K562 (cell line): ENCODE measurements at regions not wholly inside any gene's neighbourhood (a gene's known extent, or its start where the extent isn't known, plus 50 kb on each side); places are given as distances from the start of the nearest gene placed in this dataset.

Experiments
- ATAC-seq: fragments of 200-7000 bp; cut with Tn5 transposase; 3 replicates; pipeline ENCODE4 v1.9.1; 2020; ENCODE audit warnings: moderate library complexity
- BruUV-seq: library from RNA; stranded (reverse); fragments of 400-500 nt; replicated peaks from 2 replicates; lab custom pipeline; 2021; lab: Mats Ljungman, UMichigan
- CTCF ChIA-PET: fragments of 300-600 bp; formaldehyde crosslinking; extraction: SDS; loops from one replicate; lab custom pipeline; 2021; ENCODE audit warnings: low intra/inter-chr PET ratio; lab: Yijun Ruan, JAX
- POLR2A ChIA-PET: fragments of 300-600, 350-650 bp; sonication (Branson Sonifier 250); formaldehyde crosslinking; extraction: SDS; loops from one replicate; lab custom pipeline; 2021; ENCODE audit warnings: antibody characterized with exemption, inconsistent platforms; lab: Yijun Ruan, JAX
- DNase-seq, 4 experiments: peaks; one replicate each; pipeline versions ENCODE4 v3.0.0 to v3.0.0-alpha.2; 2011 to 2018; ENCODE audit warnings: low spot score in 3 of 4, mixed read lengths in 3 of 4; ENCODE audit errors: extremely low read depth in 1 of 4
- FAIRE-seq: peaks from 2 replicates; lab custom pipeline; 2011; peaks lifted over from hg19 to GRCh38; lab: Jason Lieb, UNC
- H2AFZ ChIP-seq: 2 replicates; pipeline ENCODE4 v1.6.0; 2011; ENCODE audit warnings: low read depth, low read length, control low read depth, inconsistent platforms
- H3K27ac ChIP-seq: fragments of 200-600 bp; 3 replicates; pipeline ENCODE4 v1.8.0; 2011; ENCODE audit warnings: low read depth, mild to moderate bottlenecking, control low read depth, inconsistent platforms, low read length, moderate library complexity, mixed read lengths; ENCODE audit errors: extremely low read depth
- H3K27me3 ChIP-seq, 2 experiments: fragments of 300-600 bp in 1 of 2; 2 replicates in 1 of 2; 3 replicates in 1 of 2; pipeline versions ENCODE4 v1.6.0 to v1.8.0; 2011; ENCODE audit warnings: inconsistent platforms in 2 of 2, low read length in 2 of 2, mild to moderate bottlenecking in 1 of 2, mixed read lengths in 1 of 2, moderate library complexity in 1 of 2; ENCODE audit not compliant: control insufficient read depth in 2 of 2, insufficient read depth in 2 of 2
- H3K36me3 ChIP-seq: fragments of 300-600 bp; 3 replicates; pipeline ENCODE4 v1.8.0; 2011; ENCODE audit warnings: mild to moderate bottlenecking, low read length, inconsistent platforms; ENCODE audit not compliant: control insufficient read depth, insufficient read depth
- H3K4me1 ChIP-seq, 2 experiments: fragments of 200-600 bp in 1 of 2; replicated peaks in 1 of 2; 2 replicates in 1 of 2; 3 replicates in 1 of 2; pipeline versions ENCODE4 v1.5.1 to v1.8.0; 2011; ENCODE audit warnings: inconsistent platforms in 2 of 2, low read length in 2 of 2, mild to moderate bottlenecking in 1 of 2, mixed read lengths in 1 of 2, moderate library complexity in 1 of 2; ENCODE audit not compliant: control insufficient read depth in 2 of 2, insufficient read depth in 2 of 2
- H3K4me2 ChIP-seq: 2 replicates; pipeline ENCODE4 v1.6.1; 2011; ENCODE audit warnings: low read length, control low read depth, inconsistent platforms, mixed read lengths; ENCODE audit not compliant: insufficient read depth
- H3K4me3 ChIP-seq: fragments of 200-600 bp; sonication (generic), shearing (Covaris generic); 2 replicates; pipeline ENCODE4 v1.5.1; 2016; ENCODE audit warnings: control low read depth, inconsistent platforms
- H3K79me2 ChIP-seq: fragments of 200-600 bp; 3 replicates; pipeline ENCODE4 v1.8.0; 2011; ENCODE audit warnings: low read length, inconsistent platforms; ENCODE audit not compliant: control insufficient read depth, insufficient read depth
- H3K9ac ChIP-seq, 2 experiments: 2 replicates each; pipeline versions ENCODE4 v1.6.0 to v1.6.1; 2011; ENCODE audit warnings: low read depth in 2 of 2, low read length in 2 of 2, control low read depth in 1 of 2, inconsistent platforms in 1 of 2, mild to moderate bottlenecking in 1 of 2, mixed read lengths in 1 of 2; ENCODE audit not compliant: insufficient read depth in 1 of 2
- H3K9me1 ChIP-seq: one replicate; pipeline ENCODE4 v1.6.0; 2011; ENCODE audit warnings: inconsistent platforms, mild to moderate bottlenecking, low read length, moderate library complexity; ENCODE audit not compliant: control insufficient read depth, insufficient read depth
- H3K9me3 ChIP-seq: replicated peaks from 2 replicates; pipeline ENCODE4 v1.5.1; 2011; ENCODE audit warnings: low read depth, low read length, inconsistent platforms; ENCODE audit not compliant: control insufficient read depth, insufficient read depth
- H4K20me1 ChIP-seq: replicated peaks from 2 replicates; pipeline ENCODE4 v1.6.1; 2011; ENCODE audit warnings: low read length, inconsistent platforms, mixed read lengths; ENCODE audit not compliant: control insufficient read depth, insufficient read depth
- CBFA2T3 ChIP-seq: fragments of 450-650 bp; IDR thresholded peaks from 2 replicates; pipeline ENCODE4 v1.6.1; 2017
- DPF2 ChIP-seq: fragments of 450-650 bp; IDR thresholded peaks from 2 replicates; pipeline ENCODE4 v1.6.1; 2016
- ELK3 ChIP-seq: fragments of 450-650 bp; formaldehyde crosslinking; IDR thresholded peaks from 2 replicates; pipeline ENCODE4 v1.4.0; 2020; ENCODE audit warnings: mild to moderate bottlenecking
- HDAC8 ChIP-seq: fragments of 450-650 bp; IDR thresholded peaks from 2 replicates; pipeline ENCODE4 v1.6.1; 2016; ENCODE audit warnings: mild to moderate bottlenecking, missing genetic modification characterization, moderate library complexity, missing compliant biosample characterization
- MEF2D ChIP-seq: conservative IDR thresholded peaks from 2 replicates; pipeline ENCODE4 v1.6.1; 2016; ENCODE audit warnings: low read depth, missing genetic modification characterization, missing compliant biosample characterization
- RFX7 ChIP-seq: fragments of 250-450 bp; sonication (Bioruptor Pico); IDR thresholded peaks from 2 replicates; pipeline ENCODE4 v1.5.1; 2021; ENCODE audit warnings: mild to moderate bottlenecking
- TAF1 ChIP-seq: IDR thresholded peaks from 2 replicates; pipeline ENCODE4 v1.6.1; 2011; ENCODE audit warnings: mild to moderate bottlenecking, low read length, moderate library complexity; ENCODE audit not compliant: insufficient read depth, control insufficient read depth, severe bottlenecking; ENCODE audit errors: extremely low read depth
- TAL1 ChIP-seq: fragments of 450-650 bp; IDR thresholded peaks from 2 replicates; pipeline ENCODE4 v1.6.1; 2016; ENCODE audit warnings: mild to moderate bottlenecking
- ZFP1 ChIP-seq: fragments of 450-650 bp; formaldehyde crosslinking; IDR thresholded peaks from 2 replicates; pipeline ENCODE4 v1.4.0; 2020; ENCODE audit warnings: mild to moderate bottlenecking, mixed read lengths
- ZNF41 ChIP-seq: fragments of 250-450 bp; sonication (Bioruptor Pico); conservative IDR thresholded peaks from 2 replicates; pipeline ENCODE4 v1.4.0; 2020; ENCODE audit warnings: mild to moderate bottlenecking
- ZNF589 ChIP-seq: fragments of 200-800 bp; sonication (Bioruptor generic); IDR thresholded peaks from 2 replicates; pipeline ENCODE4 v1.6.1; 2016; ENCODE audit warnings: low read depth, missing genetic modification characterization, missing compliant biosample characterization
- WGBS: fragments of 100-300 bp; shearing (Covaris generic); methylation state at CpG from one replicate; pipeline ENCODE4 v1.1.6; 2016; ENCODE audit warnings: low coverage, mixed read lengths; ENCODE audit not compliant: insufficient coverage; ENCODE audit errors: missing lambda C conversion rate; 5-methylcytosine and 5-hydroxymethylcytosine counted together
- in situ Hi-C: fragments of 300-500 bp; cut with MboI; formaldehyde crosslinking; loops from 4 replicates; pipeline ENCODE4 v1.15.0; 2018; ENCODE audit warnings: inconsistent platforms, mixed read lengths
- intact Hi-C: fragments of 100-400 bp; cut with micrococcal nuclease; formaldehyde crosslinking; loops from 2 replicates; pipeline ENCODE4 v1.14.2; 2022
- TF ChIP-seq, protein P1 (sequence below): fragments of 250-450 bp; sonication (Bioruptor Pico); IDR thresholded peaks from 2 replicates; pipeline ENCODE4 v1.9.0; 2021; ENCODE audit warnings: mild to moderate bottlenecking, inconsistent platforms

DNA sequence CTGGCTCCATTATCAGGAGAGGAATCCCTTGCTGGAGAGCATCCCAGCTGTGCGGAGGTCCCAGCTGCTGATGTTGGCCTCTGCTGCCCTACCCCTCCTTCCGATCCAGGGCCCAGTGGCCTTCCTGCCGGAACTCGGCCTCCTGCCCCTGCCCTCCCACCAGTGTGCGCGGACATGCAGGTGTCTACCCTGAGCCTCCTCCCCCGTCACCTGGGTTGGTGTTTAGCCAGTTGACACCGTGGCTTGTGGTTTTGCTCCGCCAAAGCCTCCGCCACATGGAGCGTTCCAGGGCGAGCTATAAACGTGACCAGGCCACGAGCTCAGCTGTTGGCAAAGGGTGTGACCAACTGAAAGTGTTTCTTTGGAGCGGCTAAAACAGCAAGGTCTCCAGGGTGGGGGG is 1104.3 kb downstream of the BCL11B start:
- Histone ChIP-seq H3K4me3 (no peak overlapping the region), H3K79me2 (no peaks in the 10 kb centered on the region), H3K9me3 (no peaks in the 10 kb centered on the region), H3K27me3 (no peaks in the 10 kb centered on the region), H3K4me1 (no peaks in the 10 kb centered on the region), H4K20me1 (no peaks in the 10 kb centered on the region), H3K36me3 (no peaks in the 10 kb centered on the region), H3K4me2 (no peak overlapping the region), H3K27ac (no peak overlapping the region), H3K9ac (no peak overlapping the region), H2AFZ (no peak overlapping the region), H3K9me1 (no peaks in the 10 kb centered on the region)
- DNase-seq (no peak), FAIRE-seq (no peak), ATAC-seq (no peak)
- POLR2A ChIA-PET, result no interaction called here
- TF ChIP-seq TAL1, result no peak
- no peak for TF ChIP-seq ZNF589 (CRISPR knock-in tag)
- TF ChIP-seq ZNF41 (CRISPR knock-in tag), result no peak
- no peak for TF ChIP-seq HDAC8 (tag)
- TF ChIP-seq TAF1, result no peak
- no peak for TF ChIP-seq CBFA2T3
- TF ChIP-seq RFX7 (CRISPR knock-in tag), result no peak
- TF ChIP-seq, protein P1, sequence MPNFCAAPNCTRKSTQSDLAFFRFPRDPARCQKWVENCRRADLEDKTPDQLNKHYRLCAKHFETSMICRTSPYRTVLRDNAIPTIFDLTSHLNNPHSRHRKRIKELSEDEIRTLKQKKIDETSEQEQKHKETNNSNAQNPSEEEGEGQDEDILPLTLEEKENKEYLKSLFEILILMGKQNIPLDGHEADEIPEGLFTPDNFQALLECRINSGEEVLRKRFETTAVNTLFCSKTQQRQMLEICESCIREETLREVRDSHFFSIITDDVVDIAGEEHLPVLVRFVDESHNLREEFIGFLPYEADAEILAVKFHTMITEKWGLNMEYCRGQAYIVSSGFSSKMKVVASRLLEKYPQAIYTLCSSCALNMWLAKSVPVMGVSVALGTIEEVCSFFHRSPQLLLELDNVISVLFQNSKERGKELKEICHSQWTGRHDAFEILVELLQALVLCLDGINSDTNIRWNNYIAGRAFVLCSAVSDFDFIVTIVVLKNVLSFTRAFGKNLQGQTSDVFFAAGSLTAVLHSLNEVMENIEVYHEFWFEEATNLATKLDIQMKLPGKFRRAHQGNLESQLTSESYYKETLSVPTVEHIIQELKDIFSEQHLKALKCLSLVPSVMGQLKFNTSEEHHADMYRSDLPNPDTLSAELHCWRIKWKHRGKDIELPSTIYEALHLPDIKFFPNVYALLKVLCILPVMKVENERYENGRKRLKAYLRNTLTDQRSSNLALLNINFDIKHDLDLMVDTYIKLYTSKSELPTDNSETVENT (CRISPR knock-in tag), result no peak
- TF ChIP-seq ELK3 (CRISPR knock-in tag), result no peak
- TF ChIP-seq DPF2, result no peak
- no peak for TF ChIP-seq ZFP1 (CRISPR knock-in tag)
- no peak for TF ChIP-seq MEF2D (tag)
- in situ Hi-C loops (no loop called here), intact Hi-C loops (no loop called here)
- CTCF ChIA-PET, result no interaction called here
- BruUV-seq, result no TSS peak
- 1% methylated on average over 11 of the region's 15 CpGs for WGBS
